Astrocyte of the spinal cord (primary cell): ENCODE measurements at regions not wholly inside any gene's neighbourhood (a gene's known extent, or its start where the extent isn't known, plus 50 kb on each side); places are given as distances from the start of the nearest gene placed in this dataset.
"Not testable (repeated sequence)": the region's sequence is repeated elsewhere in the genome, so short reads cannot be mapped to it uniquely, and the experiment has no call there.

ENCODE experiments used
- DNase-seq: peaks from one replicate; pipeline ENCODE4 v3.0.0; 2011; ENCODE audit warnings: low read depth, low spot score
- H3K4me3 ChIP-seq: 2 replicates; pipeline ENCODE4 v1.5.1; 2011; ENCODE audit warnings: low read depth, mild to moderate bottlenecking, low read length, moderate library complexity
- in situ Hi-C: cut with HindIII; loops from 2 replicates; pipeline ENCODE4 v1.10.0; 2017; ENCODE audit warnings: low sequenced_read_pairs

DNA sequence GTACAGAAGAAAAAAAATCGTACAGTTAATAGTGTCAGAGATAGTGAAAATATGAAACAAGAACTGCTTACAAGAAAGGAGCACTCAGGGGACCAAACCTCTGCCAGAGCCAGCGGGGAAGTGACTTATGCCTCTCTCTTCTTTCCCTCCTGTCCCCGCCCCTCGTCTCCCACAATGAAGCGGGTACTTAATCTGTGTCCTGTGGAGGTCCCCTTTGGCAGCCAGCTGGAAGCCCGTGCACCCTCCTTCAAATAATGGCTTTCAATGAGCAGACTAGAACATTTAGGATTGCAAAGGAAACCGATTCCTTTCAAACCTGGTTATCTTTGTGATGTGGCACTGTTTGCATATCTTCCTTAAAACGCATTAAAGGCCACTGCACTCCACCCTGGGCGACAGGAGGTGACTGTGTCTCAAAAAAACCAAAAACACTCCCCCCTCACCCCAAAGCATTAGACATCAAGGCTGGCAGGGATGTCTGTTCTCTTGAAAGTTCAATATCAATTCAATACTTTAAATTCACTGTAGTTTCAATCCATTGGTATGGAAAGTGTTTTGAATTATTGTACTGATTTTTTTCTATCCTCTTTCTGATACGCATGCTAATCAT lies 51.7 kb downstream of the PPIAL4C start:
- DNase-seq, in situ Hi-C loops, H3K4me3 ChIP-seq: not testable (repeated sequence)

DNA sequence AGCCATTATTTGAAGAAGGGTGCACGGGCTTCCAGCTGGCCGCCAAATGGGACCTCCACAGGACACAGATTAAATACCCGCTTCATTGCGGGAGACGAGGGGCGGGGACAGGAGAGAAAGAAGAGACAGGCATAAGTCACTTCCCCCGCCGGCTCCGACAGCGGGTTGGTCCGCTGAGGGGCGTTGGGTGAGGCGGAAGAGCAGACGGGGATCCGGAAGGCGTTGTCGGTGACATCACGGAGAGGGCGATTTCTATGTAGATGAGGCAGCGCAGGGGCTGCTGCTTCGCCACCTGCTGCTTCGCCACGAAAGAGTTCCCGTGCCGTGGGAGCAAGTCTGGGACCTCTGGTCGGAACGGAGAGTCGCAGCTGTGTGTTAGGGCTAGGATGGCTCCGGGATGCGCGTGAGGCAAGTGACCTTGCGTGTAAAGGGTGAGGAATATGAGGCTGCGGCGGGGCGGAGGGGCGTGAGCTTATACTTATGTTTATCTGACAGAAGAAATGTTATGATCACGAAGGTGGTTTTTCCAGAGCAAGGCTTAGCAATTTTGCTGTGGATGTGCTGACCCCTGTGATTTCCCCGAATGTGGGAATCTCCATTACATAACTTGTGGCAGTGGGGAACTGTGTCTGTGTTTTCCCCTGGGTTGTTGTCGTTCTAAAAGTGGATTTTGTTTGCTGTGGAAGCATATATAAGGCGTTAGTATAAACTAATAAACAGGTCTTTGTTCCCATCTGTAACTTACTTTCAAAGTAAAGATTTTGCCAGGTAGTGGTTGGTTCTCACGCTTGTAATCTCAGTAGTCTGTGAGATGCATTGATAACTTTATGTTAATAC lies 52.9 kb downstream of the PPIAL4C start:
- in situ Hi-C loops: not testable (repeated sequence)
- peak; percentile 93 for DNase-seq
- peak overlapping the region; percentile 44 for H3K4me3 ChIP-seq

DNA sequence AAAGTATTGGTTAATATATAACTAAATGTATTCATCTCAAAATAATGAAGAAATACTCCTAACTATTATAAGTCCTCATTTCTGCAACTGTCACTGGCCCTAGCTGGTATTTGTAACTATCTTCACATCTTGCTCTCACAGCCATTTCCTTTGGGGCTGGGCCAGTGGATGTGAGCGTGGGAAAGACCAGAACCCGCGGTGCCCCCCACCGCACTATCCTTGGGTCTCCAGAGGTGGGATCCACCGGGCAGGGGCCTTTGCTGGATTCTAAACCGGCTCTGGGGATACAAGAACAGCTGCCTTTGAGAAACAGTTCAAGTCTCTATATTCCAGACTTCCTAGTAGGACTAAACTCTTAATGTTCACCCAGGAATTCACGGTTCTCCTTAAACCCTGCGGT lies 54.8 kb downstream of the PPIAL4C start:
- in situ Hi-C loops, H3K4me3 ChIP-seq, DNase-seq: not testable (repeated sequence)

DNA sequence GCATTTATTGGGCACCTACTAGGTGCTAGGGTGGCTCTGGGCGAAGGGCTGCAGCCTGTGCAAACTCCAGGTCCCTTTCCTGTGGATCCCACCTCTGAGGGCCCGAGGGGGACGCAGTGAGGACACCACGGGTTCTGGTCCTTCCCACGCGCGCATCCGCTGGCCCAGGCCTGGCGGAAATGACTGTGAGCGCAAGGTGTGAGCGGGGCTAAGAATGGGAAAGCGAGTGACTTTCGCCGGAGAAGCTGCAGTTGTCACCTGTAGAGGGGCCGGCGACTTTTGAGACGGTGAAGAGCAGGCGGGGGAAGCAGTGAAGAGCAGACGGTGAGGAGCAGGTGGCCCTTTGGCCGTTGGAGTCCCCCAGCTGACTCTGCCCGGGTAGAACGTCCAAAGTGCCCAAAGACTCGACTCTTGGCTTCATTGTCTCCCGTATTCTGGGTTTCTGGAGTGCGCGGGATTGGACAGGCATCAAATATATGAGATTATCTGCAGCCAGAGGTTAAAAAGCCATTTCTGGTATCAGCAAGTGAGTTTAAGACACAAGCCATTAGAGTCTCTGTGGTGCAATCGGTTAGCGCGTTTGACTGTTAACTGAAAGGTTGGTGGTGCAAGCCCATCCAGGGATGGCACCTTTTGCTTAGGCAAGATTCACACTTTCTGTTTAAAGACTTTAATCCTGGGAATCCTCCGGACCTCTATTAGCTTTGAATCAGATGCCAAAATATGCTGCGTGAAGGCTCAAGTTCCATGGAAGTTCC lies 55.4 kb downstream of the PPIAL4C start:
- in situ Hi-C loops, DNase-seq, H3K4me3 ChIP-seq: not testable (repeated sequence)

DNA sequence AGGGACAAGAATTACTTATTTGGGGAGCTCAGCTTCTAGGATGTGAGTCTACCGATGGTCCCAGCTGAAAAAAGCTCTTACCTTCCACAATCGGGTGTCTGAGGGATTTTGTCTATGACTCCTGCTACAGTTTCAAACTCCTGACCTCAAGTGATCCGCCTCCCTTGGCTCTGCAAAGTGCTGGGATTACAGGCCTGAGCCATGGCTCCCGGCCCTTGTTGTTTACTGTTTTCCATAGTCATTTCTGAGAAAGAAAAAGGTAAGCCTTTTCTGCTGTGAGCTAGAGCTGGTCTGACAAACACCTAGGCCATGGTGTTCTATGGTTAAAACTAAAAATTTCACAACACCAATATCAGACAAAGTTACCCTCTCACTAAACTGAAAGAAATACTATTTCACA lies 57.5 kb downstream of the PPIAL4C start:
- DNase-seq, H3K4me3 ChIP-seq, in situ Hi-C loops: not testable (repeated sequence)

DNA sequence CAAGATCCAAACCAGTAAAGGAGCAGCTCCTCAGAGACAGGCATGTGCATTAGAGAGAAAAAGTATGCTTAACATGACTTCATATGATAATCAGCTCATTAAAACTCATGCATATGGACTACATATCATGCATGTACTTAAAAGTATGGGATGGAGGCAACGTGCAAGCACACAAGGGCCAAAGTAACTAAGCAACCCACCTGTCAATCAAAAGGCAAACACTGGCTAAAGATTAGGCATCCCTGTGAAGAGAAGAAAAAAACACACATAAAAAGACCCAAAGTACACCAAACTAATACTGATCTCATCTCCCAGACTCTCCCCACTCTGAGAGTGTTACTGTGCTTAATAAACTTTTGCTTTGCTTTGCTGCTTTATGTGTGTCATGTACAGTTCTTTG lies 61.2 kb downstream of the PPIAL4C start:
- H3K4me3 ChIP-seq, DNase-seq, in situ Hi-C loops: not testable (repeated sequence)

DNA sequence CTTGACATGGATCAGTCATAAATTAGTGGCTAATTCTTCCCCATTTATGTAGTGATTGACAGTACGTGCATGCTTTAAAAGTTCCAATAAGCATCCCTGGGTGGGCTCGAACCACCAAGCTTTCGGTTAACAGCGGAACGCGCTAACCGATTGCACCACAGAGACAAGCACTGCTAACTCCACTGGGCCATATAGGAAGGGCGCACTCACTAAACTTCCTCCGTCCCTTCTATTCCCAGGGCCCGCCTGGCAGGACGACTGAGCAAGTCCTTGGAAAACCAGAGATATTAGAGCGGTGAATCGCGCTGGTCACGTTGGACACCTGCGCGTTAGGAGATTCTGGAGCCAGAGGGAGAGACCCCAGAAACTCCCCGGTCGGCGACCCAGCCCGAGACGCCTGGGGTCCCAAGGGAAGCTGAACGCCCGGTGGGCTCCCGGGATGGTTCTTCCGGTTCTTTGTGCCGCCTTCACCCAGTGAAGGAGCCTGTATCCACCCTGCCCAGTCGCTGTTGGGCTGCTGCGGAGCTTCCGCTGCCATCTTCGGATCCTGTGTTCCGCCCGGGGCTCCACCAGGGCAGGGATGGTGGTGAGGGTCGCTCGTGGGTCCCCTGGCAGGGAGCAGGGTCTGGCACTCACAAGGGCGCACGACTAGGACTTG lies 62.8 kb downstream of the PPIAL4C start:
- DNase-seq, in situ Hi-C loops: not testable (repeated sequence)
- peak overlapping the region; percentile 34 for H3K4me3 ChIP-seq

DNA sequence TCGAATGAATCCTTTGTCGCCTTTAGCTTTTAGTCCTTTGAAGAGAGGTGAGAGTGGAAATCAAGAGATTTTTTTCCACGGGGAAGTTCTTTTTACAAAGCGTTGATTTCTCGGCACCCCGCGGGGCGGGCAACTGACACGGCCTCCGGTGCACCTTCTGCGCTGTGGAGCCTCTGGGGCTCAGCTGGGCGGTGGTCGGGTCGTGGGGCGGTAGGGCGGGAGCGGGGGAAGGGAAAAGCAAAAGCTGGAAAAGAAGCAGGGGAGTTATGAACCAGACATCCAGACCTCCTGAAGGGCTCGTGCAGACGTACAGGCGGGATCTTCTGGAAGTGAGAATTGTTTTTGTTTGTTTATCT lies 63.3 kb downstream of the PPIAL4C start:
- DNase-seq, in situ Hi-C loops: not testable (repeated sequence)
- peak overlapping the region; percentile 34 for H3K4me3 ChIP-seq

DNA sequence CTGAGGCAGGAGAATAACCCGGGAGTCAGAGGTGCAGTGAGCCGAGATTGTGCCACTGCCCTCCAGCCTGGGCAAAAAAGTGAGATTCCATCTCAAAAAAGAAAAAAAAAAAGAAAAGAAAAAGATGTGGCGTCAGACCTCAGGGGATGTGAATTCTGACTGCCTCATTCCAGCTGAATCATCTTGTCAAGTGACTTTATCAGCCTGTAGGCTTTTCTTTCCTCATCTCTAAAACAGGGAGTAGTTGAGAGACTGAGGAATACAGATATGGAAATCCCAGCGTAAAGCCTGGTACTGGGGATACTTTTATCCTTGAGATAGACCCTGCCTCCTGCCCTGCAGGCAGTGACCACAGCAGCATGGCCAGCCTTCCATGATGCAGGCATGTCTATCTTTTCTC lies 74.1 kb downstream of the PPIAL4C start:
- in situ Hi-C loops, DNase-seq, H3K4me3 ChIP-seq: not testable (repeated sequence)

DNA sequence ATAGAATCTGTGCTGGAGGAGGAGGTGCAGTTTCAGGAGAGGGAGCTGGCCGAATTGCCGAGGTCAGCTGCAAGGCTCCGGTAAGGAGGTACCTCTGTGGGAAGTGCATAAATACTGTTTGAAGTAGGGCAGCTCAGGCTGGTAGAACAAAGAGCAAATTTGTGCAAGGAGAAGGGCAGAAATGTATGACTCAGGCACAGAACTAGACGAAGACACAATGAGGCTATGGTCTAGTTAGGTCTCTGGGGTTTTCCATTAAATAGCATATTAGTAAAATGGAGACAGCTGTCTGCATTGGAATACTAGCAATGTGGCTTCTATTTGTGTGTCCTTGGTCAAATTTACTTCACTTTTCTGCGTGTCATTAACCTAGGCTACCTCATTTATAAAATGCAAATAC lies 74.5 kb downstream of the PPIAL4C start:
- in situ Hi-C loops, H3K4me3 ChIP-seq, DNase-seq: not testable (repeated sequence)

DNA sequence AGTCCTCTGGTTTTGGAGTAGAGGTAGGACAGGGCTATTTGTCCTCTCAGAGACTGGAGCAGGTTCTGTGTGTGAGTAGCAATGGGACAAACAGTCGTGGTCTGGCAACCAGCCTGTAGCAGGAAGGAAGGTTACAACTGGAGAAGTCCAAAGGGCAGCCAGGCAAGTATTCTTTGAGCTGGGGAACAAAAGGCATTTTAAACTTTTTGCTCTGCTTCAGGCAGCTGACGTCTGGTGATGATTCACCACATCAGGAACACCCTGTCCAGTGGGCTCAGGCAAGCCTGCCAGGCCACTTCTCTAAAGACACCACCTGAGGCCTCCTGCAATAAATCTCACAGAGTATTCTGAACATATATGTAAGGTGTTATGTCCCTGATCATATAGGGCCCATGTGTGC lies 81.0 kb downstream of the PPIAL4C start:
- in situ Hi-C loops, H3K4me3 ChIP-seq, DNase-seq: not testable (repeated sequence)

DNA sequence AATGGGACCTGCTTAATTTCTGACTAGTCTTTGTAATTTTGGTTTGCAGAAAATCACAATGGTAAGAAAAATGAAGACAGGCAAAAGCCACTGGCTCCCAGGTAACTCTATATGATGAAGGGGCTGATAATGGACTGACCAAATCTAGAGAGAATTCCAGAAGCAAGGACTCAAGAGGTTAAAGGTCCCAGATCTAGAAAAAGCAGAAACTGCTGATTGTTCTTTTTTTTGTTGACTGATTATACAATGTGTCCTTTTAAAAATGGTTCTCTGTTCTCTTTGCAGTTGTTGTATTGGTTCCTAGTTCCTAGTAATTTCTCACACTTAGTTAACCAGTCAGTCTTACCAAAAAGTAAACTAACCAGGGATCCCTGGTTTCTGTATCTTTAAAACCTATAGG lies 81.4 kb downstream of the PPIAL4C start:
- in situ Hi-C loops, DNase-seq, H3K4me3 ChIP-seq: not testable (repeated sequence)

DNA sequence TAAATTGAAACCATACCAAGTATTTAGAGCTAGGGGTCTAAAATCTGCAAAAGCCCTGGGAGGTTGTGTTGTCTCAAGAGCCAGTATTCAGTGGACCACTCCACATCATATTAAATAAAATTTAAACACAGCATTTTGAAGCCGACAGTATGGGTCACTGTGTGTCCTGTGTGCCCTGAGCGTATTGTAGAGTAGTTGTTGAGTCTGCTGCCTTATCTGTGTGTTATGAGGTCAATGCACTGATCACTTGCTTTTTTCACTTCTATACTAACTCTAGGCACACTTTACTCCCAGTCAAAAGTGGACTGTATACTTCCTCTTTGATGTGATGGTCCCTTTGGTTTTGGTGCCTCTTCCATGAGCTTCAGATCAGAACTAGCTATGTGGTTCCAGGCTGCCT lies 81.9 kb downstream of the PPIAL4C start:
- DNase-seq, in situ Hi-C loops: not testable (repeated sequence)

DNA sequence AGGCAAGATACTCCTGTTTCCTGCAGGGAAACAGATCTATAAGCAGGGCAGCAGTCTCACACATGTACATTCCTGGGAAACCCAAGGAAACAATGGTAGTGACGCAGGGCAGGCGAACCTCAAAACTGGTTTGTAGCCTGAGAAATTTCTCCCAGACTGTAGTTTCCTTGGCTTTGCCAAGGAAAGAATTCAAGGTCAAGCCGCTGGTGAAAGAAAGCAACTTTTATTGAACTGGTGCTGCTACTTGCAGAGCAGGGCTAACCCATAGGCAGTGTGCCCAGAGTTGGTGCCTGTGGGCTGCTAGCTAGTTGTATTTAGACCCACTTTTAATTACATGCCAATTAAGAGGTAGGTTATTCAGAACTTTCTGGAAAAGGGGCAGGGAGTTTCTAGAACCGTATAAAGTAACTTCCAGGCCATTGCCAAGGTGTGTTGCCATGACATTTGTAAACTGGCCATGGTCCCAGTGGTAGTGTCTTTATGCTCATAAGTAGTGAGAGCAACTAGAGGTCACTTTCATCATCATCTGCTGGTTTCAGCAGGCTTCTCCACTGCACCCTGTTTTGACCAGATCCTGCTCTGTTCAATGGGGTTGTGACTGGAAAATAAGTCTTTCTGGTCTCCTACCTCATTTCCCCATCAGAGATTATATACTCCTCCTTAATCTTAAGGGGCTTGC lies 89.7 kb downstream of the PPIAL4C start:
- DNase-seq: peak; percentile 44
- in situ Hi-C loops, H3K4me3 ChIP-seq: not testable (repeated sequence)

More for the DNA sequence above, 81.9 kb downstream of the PPIAL4C start:
- not testable (repeated sequence) for H3K4me3 ChIP-seq

DNA sequence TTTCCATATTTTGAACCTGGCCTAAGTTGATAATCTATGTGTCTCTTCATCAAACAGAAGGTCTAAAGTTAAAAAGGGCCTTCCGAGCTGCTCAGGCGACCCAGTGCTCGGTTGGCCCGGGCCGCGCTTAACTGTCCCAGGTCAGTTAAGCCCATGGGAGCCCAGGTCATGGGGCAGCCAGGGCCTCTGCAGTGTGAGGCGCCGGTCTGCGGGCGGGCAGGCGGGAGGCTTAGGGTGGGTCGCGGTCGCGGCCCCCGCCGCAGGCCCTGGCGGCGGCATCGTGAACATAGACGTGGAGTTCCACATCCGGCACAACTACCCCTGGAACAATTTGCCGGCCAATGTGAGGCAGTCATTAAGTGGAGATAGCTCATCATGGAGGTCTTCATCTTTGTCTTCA lies 91.3 kb downstream of the PPIAL4C start:
- DNase-seq, in situ Hi-C loops, H3K4me3 ChIP-seq: not testable (repeated sequence)

DNA sequence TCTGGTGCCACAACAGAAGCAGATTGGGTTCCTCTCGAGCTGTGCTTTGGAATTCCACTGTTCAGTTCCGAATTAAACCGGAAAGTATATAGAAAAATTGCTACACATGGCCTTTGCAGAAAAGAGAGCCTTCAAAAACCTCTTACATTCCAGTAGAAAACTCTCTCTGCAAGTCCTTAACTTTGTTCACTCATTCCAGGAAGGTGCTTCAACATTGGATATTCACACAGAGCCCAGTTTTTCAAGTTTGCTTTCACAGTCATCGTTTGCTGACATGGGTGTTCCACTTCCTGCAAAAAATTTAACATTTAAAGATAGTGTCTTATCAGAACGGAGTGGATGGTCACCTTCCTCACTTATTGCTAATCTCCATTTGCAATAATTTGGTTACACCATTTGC lies 93.7 kb downstream of the PPIAL4C start:
- in situ Hi-C loops, DNase-seq, H3K4me3 ChIP-seq: not testable (repeated sequence)
